ELF-1 (cell line): ENCODE measurements at regions not wholly inside any gene's neighbourhood (a gene's known extent, or its start where the extent isn't known, plus 50 kb on each side); places are given as distances from the start of the nearest gene placed in this dataset.
"Not testable (repeated sequence)": the region's sequence is repeated elsewhere in the genome, so short reads cannot be mapped to it uniquely, and the experiment has no call there.

Experiments used
- DNase-seq: peaks from one replicate; pipeline ENCODE4 v3.0.0-alpha.2; 2016; ENCODE audit warnings: low read depth, low spot score

DNA sequence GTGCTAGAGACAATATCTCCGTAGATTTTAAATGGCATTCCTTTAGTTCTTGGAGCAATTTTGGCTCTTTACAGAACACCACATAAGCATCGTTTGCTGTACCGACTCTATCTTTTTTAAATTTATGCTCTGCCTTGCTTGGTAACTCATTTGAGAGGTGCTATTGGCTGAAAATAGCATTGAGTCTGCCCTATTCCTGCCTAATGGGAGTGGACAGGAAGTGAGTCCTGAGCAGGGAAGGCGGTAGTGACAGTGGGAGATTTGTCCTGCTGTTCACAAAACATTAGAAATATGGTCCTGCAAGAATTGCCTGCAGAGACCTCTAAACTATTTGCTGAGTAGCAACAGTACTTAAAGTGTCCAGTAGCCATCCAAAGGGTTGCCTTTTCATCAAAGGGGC is 115.2 kb upstream of the IFNE start:
- DNase-seq, result no peak

DNA sequence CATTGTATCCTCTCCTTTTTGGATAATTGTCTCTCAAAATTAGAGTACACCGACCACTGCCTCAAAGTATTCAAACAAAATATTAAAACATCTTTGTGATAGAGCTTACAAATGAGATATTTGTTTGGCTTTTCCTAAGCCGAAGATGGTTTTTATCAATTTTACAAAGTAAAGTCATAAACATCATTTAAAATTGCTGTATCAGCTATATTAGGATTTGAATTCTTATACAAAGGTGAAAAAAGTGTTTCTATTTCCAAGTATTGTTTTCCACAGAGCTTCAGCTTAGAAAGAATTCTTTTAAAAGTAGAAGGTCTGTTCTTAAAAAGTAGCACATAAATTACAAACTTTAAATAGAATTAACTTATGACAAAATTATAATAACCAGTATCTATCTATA is 116.6 kb upstream of the IFNE start:
- DNase-seq, result no peak

DNA sequence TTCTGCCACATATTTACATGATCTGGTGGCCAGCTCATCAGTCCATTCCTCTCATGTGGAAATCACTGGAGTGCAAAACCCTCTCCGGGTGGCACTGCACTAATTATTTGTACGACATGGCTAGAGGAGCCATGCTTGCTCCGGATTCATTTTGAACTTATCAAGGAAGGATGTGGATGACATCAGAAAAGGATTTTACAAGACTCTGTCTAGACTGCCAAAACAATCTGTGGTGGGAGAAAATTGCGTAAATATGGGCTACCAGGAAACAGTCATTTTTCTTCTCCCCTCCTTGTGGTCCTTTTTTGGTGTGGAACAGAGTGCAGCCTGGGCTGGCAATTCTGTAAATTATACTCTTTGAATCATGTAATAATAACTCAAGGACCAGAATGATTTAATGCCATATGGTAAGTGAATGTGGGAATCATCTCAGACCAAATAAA is 123.4 kb upstream of the IFNE start:
- no peak for DNase-seq

DNA sequence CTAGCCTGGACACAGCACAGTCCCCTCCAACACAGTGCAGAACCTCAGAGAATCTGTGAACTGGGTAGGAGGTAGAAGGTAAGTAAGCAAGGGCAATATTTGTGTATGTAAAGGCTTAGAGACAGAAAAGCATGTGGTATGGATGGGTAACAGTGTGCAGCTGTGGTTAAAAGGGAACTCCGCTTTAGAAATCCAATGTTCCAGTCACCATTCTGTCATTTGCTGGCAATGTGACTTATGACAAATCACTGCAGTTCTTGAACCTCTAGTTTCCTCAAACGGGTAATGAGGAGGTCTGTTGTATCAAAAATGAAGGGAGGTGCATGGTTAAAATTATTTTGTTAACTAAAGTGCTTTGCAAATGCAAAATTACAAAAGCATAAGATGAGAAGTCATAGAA is 125.5 kb upstream of the IFNE start:
- no peak for DNase-seq

DNA sequence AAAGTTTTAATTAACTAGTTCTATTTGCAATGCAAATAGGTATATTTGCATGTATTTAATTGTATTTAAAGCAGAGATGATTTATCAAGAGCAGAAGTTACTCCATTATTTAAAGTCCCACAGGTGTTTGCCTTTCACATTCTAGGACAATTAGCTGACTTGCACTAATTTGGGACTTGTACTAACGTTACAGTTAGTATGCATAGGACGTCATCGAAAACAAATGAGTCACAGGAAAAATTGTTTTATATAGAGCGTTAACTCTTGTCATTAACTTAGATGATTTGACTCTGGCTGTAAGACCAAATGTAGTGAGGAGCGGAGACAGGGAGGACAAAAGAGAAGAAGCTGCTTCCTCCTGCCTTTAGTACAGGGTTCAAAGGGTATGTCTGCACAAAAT is 126.1 kb upstream of the IFNE start:
- no peak for DNase-seq

DNA sequence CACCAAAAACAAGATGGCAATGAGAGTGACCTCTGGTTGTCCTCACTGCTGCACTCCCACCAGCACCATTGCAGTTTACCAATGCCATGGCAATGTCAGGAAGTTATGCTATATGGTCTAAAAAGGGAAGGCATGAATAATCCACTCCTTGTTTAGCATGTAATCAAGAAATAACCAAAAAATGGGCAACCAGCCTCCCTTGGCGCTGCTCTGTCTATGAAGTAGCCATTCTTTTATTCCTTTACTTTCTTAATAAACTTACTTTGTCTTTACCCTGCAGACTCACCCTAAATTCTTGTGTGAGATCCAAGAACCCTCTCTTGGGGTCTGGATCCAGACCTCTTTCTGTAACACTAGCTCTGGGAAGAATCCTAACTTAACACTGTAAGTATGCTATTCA is 127.4 kb upstream of the IFNE start:
- no peak for DNase-seq

DNA sequence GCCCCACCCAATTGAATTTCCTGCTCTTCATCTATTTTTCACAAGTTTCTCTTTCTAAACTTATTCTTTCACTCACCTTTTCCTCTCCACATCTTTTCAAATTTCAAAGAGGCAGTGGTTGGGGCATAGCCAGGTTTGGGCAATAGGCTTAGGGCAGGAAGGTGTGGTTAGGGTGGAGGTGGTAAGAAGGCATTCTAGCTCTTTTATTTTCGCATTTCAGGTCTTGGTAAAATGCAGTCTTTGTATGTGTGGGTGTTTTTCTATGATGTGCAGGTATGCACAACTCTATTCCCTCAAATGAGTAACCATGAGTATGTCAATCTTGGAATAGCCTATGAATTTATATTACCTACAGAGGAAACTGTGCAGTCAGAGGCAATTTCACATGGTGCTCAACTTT is 129.8 kb upstream of the IFNE start:
- DNase-seq, result no peak

DNA sequence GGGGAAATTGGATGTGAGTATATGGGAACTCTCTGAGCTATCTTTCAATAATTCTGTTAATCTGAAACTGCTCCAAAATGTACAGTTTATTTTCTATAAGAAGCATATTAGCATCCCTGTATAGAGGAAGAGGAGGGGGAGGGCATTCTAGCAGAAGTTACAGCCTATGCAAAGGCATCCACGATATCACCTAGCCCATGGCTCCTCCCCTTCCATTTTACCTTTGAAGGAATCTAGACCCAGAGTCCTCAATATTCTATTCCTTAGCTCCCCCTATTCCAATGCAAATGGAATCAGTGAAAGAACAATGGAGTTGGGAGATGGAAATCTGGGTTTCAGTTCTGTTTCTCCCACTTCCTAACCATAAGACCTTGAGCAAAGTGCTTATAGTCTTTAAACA is 132.9 kb upstream of the IFNE start:
- DNase-seq, result no peak

DNA sequence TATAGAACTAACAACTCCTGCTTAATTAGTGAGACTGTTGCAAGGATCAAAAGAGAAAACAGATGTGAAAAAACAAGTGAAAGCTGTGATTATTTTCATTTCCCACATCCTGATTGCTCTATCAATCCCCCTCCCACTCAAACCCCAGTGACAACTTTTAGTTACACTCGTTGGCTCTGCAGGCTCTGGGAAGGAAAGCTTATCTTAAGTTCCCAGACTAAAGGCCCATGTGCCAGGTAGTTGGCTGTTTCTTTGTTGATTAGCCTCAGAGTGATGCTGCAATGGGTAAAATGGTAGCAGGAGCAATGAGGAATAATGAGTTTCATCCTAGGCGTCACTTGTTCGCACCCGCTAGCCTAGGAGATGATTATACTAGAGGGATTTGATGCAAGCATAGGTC is 133.3 kb upstream of the IFNE start:
- DNase-seq, result peak; percentile 2

DNA sequence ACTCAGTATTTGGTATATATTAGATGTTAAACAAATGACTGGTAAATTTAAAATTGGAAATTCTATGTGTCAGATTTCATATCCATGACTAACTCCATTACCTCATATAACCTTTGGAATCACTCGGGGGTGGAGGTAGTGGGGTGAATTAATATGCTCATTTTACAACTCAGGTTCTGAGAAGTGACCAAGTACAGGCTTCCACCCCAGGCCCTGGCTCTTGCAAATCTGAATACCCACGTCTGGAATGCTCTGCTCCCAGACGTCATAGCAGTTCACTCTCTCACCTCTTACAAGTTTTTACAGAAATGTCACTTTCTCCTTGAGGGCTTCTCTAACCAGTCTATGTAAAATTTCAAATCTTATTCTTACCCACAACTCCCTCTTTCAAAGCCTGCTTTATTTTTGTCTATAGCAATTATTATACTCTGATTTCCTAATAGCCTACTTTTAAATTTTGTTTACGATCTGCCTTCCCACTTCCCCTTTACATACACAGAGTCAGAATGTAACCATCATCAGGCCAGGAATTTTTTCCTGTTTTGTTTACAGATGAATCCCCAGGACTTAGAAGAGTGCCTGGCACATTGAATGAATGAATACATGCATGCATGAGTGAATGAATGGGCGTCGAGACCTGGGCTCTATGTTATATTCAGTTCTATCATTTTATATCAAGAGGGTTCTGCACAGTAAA is 134.1 kb upstream of the IFNE start:
- DNase-seq, result peak; percentile 13

DNA sequence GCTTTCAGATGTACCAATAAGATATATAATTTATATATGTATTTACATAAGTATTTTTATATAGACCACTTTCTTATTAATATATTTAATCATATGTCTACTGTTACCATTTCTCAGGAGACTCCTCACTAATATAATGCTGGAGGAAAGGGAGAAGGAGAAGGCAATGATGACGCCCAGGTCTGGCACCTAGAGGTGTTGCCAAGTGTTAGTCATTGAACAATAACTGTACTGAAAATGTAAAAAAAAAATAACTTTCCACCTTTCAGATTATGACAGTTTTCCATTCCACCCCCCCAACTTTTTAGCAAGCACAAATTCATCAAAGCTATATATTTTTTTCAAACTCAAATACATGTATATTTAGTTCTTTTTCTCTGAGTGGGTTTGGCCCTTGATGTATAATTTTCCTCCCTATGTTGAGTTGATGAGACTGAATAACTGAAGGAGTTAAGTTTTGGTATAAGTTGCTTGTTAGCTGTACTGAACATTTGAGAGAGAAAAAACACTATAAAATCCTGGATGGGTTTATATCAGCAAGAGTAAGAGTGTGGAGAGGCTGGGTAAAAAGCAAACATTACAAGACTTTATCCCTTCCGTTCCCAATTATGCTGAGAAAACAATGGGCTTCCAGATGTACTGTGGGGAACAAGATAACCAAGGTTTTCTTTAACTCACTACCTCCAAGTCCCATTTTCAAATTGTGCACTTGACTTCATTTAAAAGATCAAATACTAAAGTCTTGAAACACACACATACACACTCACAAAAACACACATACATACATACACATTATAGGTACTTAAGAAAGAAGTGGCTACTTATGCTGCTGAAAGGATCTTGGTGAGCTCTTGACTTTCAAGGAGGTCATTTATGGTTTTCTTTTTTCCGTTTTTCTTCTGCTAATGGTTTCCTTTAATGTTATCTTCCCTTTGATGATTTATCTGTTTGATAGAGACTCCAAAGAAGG is 142.8 kb upstream of the IFNE start:
- DNase-seq, result no peak

DNA sequence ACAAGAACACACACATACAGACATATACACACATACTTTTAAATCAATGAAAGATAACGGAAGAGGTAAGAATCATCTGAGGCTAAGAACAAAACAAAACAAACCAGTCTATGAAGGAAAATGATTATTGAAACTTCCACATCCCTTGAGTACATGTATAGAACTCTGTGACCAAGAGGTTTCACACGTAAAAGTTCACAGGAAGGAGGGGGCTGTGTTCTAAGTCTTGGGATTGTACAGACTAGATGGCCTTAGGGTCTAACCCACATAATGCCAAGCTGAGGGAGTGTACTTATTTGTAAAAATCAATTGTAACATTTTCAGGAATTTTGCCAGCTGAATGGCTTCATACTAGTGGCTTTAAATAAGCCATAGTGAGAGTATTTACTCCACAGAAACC is 144.4 kb upstream of the IFNE start:
- DNase-seq, result no peak

DNA sequence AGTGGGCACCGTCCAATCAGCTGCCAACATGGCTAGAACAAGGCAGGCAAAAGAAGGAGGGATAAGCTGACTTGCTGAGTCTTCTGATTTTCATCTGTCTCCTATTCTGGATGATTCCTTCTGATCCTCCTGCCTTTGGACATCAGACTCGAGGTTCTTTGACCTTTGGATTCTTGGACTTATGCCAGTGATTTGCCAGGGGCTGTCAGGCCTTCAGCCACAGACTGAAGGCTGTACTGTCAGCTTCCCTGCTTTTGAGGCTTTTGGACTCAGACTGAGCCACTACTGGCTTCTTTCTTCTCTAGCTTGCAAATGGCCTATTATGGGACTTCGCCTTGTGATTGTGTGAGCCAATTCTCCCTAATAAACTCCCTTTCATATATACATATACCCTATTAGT is 146.8 kb upstream of the IFNE start:
- not testable (repeated sequence) for DNase-seq

DNA sequence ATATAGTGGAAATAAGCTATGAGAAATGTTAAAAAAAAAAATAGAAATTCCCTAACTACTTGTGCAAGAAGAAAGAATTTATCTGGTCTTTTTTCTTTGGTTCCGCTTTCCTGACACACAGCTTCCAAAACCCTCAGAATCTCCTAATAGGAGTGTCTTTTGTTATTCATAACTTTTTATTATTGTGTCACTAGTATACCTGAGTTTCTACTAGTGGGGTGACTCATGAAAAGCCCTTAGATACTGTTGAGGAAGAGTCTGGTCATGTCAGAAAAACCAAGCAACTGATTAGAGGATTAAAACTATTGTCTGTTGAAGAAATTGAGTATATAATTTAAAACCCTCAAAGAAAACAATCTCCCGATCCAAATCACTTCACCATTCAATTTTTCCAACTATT is 152.8 kb upstream of the IFNE start:
- no peak for DNase-seq

DNA sequence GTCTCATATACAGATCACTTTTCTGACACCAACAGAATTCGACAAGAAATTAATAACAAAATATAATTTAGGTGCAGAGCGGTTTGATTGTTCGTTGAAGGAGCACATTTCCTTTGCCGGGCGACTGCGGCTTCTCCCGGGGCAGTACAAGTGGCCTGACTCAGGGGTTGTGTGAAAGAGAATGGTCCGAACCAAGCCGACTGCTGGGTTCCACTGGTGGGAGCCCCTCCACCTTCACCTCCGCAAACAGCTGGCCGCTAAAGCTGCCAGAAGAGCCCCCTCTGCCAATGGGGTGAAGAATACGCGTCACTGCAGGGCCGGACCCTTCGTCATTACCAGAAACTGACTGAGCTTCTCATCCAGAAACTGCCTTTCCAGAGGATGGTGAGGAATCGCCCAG is 156.0 kb upstream of the IFNE start:
- DNase-seq, result no peak

DNA sequence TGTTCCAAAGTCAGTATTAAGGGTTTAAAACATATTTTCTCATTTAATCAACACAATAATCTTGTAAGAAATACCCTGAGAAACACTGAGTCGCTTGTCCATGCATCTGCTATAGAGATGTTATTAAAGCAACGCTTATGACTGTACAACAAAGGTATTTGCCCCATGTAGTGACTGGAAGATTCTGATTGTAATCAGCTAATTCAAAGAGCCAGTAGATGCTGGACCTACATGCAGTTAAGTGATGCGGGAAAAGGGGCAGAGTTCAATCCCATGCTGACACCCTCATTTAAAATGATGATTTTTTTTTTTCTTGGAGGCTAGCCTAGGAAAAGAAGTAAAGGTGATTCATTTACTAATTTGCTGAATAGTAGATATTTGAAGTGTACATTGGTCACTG is 149.3 kb upstream of the MTAP start:
- no peak for DNase-seq

DNA sequence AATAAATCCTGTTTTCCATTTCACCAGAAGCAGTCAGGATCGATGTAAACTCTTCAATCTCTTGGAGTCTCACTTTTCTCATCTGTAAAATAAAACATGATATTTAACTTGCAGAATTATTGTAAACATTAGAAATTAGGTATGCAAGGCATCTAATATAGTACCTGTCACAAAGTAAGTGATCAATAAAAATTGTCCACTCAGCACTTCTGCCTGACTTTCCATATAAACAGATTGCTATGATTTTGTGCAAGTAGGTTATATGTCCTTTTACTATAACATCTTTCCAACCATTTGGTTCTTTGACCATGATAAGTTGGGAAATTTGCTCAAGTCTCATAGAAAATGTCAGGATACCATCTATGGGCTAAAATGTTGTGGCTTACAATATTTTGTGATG is 148.8 kb upstream of the MTAP start:
- no peak for DNase-seq

DNA sequence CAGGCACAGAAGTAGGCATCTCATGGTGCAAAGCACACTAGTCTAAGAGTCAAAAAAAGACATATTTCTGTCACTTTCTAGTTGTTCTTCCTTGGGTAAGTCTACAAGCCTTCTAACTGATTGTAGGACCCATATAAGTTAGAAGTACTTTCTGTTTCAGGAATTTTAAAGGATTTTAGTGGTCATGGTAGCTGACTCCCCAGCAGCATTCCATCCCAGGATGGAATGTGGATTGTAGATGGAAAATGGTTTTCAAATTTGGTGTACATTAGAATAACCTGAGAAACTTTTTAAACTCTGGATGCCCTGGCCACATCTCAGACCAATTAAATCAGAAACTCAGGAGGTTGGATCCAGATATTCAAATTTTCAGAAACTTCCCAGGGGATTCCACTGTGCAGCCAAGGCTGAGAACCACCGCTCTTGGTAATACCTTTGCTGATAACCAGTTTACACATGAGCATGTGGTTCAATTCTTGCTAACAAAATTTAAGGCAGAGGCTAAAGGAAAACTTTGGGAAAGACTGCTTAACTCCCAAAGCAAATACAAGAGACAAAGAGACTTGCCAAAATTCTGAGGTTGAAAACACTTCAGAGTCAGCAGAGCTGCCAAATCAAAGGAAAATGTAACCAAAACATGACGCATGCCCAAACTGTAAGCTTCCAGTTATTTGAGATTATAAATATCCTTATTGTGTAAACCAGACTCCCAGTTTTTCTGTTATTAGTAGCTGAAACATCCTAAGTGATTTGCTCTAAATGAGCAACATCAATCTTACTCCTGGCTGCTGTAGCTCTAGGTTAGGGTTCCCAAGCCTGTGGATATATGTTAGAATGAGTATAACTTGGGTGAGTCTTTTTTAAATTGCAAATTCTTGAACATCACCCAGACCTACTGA is 145.4 kb upstream of the MTAP start:
- DNase-seq, result no peak

DNA sequence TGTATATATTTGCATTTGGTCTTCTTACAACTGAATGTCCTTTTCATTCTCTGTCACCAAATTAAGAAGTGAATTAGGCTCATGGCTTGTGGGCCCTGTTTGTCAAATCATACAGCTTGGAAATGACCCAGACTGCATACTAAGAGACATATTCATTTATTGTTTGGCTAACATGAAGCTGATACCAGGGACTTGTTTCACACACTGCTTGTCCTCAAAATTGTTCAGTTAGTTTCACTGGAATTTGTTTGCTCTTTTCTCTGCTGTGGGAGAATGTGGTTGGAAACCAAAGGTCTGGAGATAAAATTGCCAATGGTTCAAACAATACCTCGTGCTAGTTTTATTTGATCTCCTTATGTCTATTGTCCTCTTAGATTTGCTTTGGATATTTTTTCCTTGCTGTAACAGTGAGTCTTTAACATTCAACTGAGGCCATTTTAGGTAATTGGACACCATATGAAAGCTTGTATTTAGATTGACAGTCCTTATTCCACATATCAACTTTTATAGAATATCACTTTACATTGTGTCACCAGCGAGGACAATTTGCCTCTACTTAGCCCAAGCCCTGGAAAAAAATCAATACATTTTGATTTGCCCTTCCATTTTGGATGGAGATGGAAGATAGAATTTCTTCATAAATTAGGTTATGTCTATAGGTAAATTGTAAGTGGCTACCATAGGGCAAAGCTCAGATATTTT is 144.3 kb upstream of the MTAP start:
- no peak for DNase-seq

DNA sequence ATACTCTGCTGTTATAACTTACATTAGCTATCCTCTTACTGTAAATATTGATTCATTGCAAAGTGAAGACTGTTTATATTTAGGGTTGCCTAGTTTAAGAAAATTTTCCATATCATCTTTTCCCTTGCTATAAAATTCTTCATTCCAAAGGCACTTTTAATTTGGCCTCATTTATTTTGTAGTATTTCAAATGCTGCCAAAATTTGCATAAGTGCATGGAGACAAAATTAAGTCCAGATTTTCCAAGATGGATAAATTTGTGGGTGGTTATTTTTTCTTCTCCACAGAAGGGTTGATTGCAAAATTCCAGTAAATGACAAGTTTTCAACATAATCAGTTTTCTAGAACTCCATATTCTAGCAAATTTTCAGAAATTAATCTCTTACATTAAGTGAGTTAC is 141.5 kb upstream of the MTAP start:
- no peak for DNase-seq

DNA sequence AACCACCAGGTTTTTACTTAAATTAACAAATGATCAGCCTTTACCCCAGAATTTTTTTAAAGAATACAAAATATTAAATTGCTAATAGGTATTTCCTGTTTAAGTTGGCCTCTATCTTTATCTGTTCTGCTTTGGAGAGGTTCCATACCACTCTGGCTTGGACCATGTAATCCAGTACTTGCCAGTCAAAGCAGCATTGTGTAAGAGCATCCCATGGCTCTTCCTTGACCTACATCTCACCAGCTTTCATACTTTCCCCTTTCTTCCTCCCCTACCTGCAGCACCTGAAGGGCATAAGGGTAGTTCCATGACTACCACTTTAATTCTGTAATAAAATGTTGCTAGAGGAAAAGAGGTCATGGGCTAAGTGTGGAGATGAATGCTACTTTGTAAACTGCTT is 140.8 kb upstream of the MTAP start:
- DNase-seq, result no peak
